Neuronal stem cell (in vitro differentiated cells): ENCODE measurements at regions not wholly inside any gene's neighbourhood (a gene's known extent, or its start where the extent isn't known, plus 50 kb on each side); places are given as distances from the start of the nearest gene placed in this dataset.

Experiments
- DNase-seq: peaks from one replicate; pipeline ENCODE4 v3.0.0-alpha.2; 2013; ENCODE audit warnings: low spot score
- H2AFZ ChIP-seq: one replicate; pipeline ENCODE4 v1.6.1; 2013; ENCODE audit warnings: mild to moderate bottlenecking, low read length, inconsistent platforms
- H2AK5ac ChIP-seq: 2 replicates; pipeline ENCODE4 v1.6.1; 2013; ENCODE audit warnings: low read depth, mild to moderate bottlenecking, inconsistent platforms, low read length, moderate library complexity, mixed read lengths
- H2BK120ac ChIP-seq: 2 replicates; pipeline ENCODE4 v1.6.1; 2013; ENCODE audit warnings: low read depth, mild to moderate bottlenecking, inconsistent platforms, low read length, moderate library complexity, mixed read lengths
- H2BK12ac ChIP-seq: one replicate; pipeline ENCODE4 v1.6.1; 2013; ENCODE audit warnings: low read length, inconsistent platforms
- H2BK15ac ChIP-seq: 2 replicates; pipeline ENCODE4 v1.6.1; 2013; ENCODE audit warnings: mild to moderate bottlenecking, low read length, inconsistent platforms, mixed read lengths
- H2BK5ac ChIP-seq: one replicate; pipeline ENCODE4 v1.6.1; 2013; ENCODE audit warnings: inconsistent platforms, mild to moderate bottlenecking, low read length, moderate library complexity
- H3K14ac ChIP-seq: one replicate; pipeline ENCODE4 v1.6.1; 2013; ENCODE audit warnings: low read length, inconsistent platforms
- H3K18ac ChIP-seq: 2 replicates; pipeline ENCODE4 v1.6.1; 2013; ENCODE audit warnings: low read length, inconsistent platforms
- H3K23ac ChIP-seq: 2 replicates; pipeline ENCODE4 v1.6.1; 2013; ENCODE audit warnings: low read depth, mild to moderate bottlenecking, mixed read lengths, low read length, inconsistent platforms; ENCODE audit not compliant: poor library complexity
- H3K27ac ChIP-seq: replicated peaks from 3 replicates; pipeline ENCODE4 v1.5.1; 2013; ENCODE audit warnings: low read length, inconsistent platforms
- H3K27me3 ChIP-seq, 3 experiments: 2 replicates each; pipeline ENCODE4 v1.6.1; 2013; ENCODE audit warnings: low read length in 3 of 3, mild to moderate bottlenecking in 2 of 3, inconsistent platforms in 1 of 3, low read depth in 1 of 3, mixed read lengths in 1 of 3, moderate library complexity in 1 of 3; ENCODE audit not compliant: control insufficient read depth in 3 of 3, insufficient read depth in 3 of 3
- H3K36me3 ChIP-seq, 2 donors: replicated peaks in 1 of 2; 2 replicates each; pipeline ENCODE4 v1.6.1; 2013; ENCODE audit warnings: low read length in 2 of 2; ENCODE audit not compliant: control insufficient read depth in 2 of 2, insufficient read depth in 2 of 2
- H3K4ac ChIP-seq: 2 replicates; pipeline ENCODE4 v1.6.1; 2013; ENCODE audit warnings: inconsistent platforms, mild to moderate bottlenecking, low read length, moderate library complexity
- H3K4me1 ChIP-seq, 2 donors: 1 replicate in 1 of 2; 2 replicates in 1 of 2; pipeline ENCODE4 v1.6.1; 2013; ENCODE audit warnings: low read length in 2 of 2, low read depth in 1 of 2; ENCODE audit not compliant: control insufficient read depth in 2 of 2, insufficient read depth in 1 of 2
- H3K4me2 ChIP-seq: one replicate; pipeline ENCODE4 v1.6.1; 2013; ENCODE audit warnings: mild to moderate bottlenecking, low read length, inconsistent platforms; ENCODE audit not compliant: insufficient read depth, poor library complexity, severe bottlenecking
- H3K4me3 ChIP-seq, 2 donors: 2 replicates each; pipeline ENCODE4 v1.5.1; 2013; ENCODE audit warnings: low read length in 2 of 2, mild to moderate bottlenecking in 2 of 2, inconsistent platforms in 1 of 2, moderate library complexity in 1 of 2
- H3K79me1 ChIP-seq: one replicate; pipeline ENCODE4 v1.6.1; 2013; ENCODE audit warnings: low read depth, mild to moderate bottlenecking, inconsistent platforms, low read length, moderate library complexity
- H3K9ac ChIP-seq: one replicate; pipeline ENCODE4 v1.6.1; 2013; ENCODE audit warnings: mild to moderate bottlenecking, low read depth, low read length, inconsistent platforms; ENCODE audit not compliant: poor library complexity
- H3K9me3 ChIP-seq, 2 donors: replicated peaks in 1 of 2; 2 replicates each; pipeline versions ENCODE3 to v1.6.1; 2013; ENCODE audit warnings: low read length in 2 of 2, mild to moderate bottlenecking in 2 of 2, inconsistent platforms in 1 of 2, low read depth in 1 of 2, mixed read lengths in 1 of 2, moderate library complexity in 1 of 2; ENCODE audit not compliant: control insufficient read depth in 2 of 2, insufficient read depth in 1 of 2
- H4K8ac ChIP-seq: one replicate; pipeline ENCODE4 v1.6.1; 2013; ENCODE audit warnings: low read depth, mild to moderate bottlenecking, inconsistent platforms, low read length, moderate library complexity
- H4K91ac ChIP-seq: one replicate; pipeline ENCODE4 v1.6.1; 2013; ENCODE audit warnings: low read length, low read depth, mild to moderate bottlenecking, inconsistent platforms; ENCODE audit not compliant: poor library complexity
- WGBS, 2 donors: extraction: QIAGEN DNeasy Blood & Tissue Kit; methylation state at CpG; one replicate each; pipeline ENCODE4 v1.1.7; 2013; ENCODE audit warnings: missing lambda C conversion rate in 2 of 2, mixed read lengths in 1 of 2; ENCODE audit not compliant: insufficient read length in 2 of 2, insufficient replicate concordance in 1 of 2; ENCODE audit errors: extremely low coverage in 2 of 2; 5-methylcytosine and 5-hydroxymethylcytosine counted together

- H2BK12ac ChIP-seq, result no peak overlapping the region
- no peak overlapping the region for H3K9ac ChIP-seq
- no peaks in the 10 kb centered on the region for H3K79me1 ChIP-seq
- no peak overlapping the region for H3K14ac ChIP-seq
- no peak overlapping the region for H3K18ac ChIP-seq
- H3K36me3 ChIP-seq, result no peaks in the 10 kb centered on the region
- no peak overlapping the region for H4K8ac ChIP-seq
- no CpG with 5 or more reads among the region's 3 CpGs for WGBS, 2 donors
- no peak overlapping the region for H4K91ac ChIP-seq
- H3K27me3 ChIP-seq, result no peaks in the 10 kb centered on the region
- no peaks in the 10 kb centered on the region for H3K9me3 ChIP-seq
- H3K4me1 ChIP-seq, result peaks cover 0 to 14% of the 10 kb centered on the region in 2 donors
- no peak overlapping the region for H2BK15ac ChIP-seq
- H3K27ac ChIP-seq, result no peak overlapping the region
- H3K4me3 ChIP-seq, result no peak overlapping the region
- no peak overlapping the region for H2AFZ ChIP-seq
- H2BK120ac ChIP-seq, result no peak overlapping the region
- H3K4ac ChIP-seq, result no peak overlapping the region
- DNase-seq, result no peak
- no peak overlapping the region for H2AK5ac ChIP-seq
- H3K23ac ChIP-seq, result no peak overlapping the region
- H2BK5ac ChIP-seq, result no peak overlapping the region
- no peak overlapping the region for H3K4me2 ChIP-seq
Observed at GRCh38 chr16:16865374-16865773, 486.4 kb downstream of the NPIPA7 start.

DNA sequence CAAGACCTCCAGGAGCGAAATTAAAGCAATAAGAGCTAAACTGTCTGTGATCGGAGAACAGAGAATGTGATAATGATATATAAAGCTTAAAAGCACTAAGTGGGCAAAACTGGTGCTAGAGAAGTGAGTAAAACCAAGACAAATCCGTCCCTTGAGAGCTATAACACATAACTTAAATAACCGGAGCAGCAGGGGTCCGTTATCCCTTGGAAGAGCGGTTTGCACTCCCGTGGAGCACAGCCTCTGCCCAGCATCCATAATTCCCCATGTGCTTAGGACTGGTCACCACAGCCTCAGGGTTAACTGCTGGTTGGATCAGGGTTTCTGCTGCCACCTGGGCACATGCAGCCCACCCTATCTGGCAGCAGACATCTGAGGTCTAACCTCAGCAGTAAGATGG is 489.0 kb downstream of the NPIPA7 start:
- no peak overlapping the region for H2BK120ac ChIP-seq
- no peak overlapping the region for H3K4ac ChIP-seq
- peak; percentile 26 for DNase-seq
- no peak overlapping the region for H3K4me2 ChIP-seq
- H3K36me3 ChIP-seq, result no peaks in the 10 kb centered on the region
- no CpG with 5 or more reads among the region's 7 CpGs for WGBS, 2 donors
- no peak overlapping the region for H4K91ac ChIP-seq
- no peak overlapping the region for H2BK12ac ChIP-seq
- H3K23ac ChIP-seq, result no peak overlapping the region
- H3K4me3 ChIP-seq, result no peak overlapping the region
- no peaks in the 10 kb centered on the region for H3K27me3 ChIP-seq
- H3K9me3 ChIP-seq, result no peaks in the 10 kb centered on the region
- no peak overlapping the region for H2AK5ac ChIP-seq
- no peak overlapping the region for H2BK5ac ChIP-seq
- H2AFZ ChIP-seq, result no peak overlapping the region
- no peak overlapping the region for H2BK15ac ChIP-seq
- no peak overlapping the region for H3K18ac ChIP-seq
- no peak overlapping the region for H3K14ac ChIP-seq
- H3K4me1 ChIP-seq, result peaks cover 0 to 14% of the 10 kb centered on the region in 2 donors
- H3K27ac ChIP-seq, result no peak overlapping the region
- no peaks in the 10 kb centered on the region for H3K79me1 ChIP-seq
- H3K9ac ChIP-seq, result no peak overlapping the region
- no peak overlapping the region for H4K8ac ChIP-seq

DNA sequence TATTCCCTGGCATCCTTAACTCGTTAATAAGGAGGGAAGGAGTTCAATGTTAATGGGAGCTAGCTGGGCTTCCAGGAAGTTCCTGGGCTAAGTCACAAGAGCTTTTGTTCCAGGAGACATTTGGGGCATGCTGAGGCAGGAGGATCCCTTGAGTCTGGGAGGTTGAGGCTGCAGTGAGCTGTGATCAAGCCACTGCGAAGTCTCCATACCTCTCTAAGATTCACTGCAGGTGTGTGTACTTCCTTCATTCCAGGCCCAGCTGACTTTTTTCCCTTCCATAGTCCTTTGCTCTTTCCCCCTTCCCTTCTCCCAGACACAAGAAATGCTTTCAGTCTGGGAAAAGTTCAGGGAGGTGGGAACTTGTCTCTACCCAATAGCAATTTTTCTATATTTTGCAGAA is 489.8 kb downstream of the NPIPA7 start:
- no peaks in the 10 kb centered on the region for H3K79me1 ChIP-seq
- H4K91ac ChIP-seq, result no peak overlapping the region
- no CpG with 5 or more reads among the region's 2 CpGs for WGBS, 2 donors
- H3K4me1 ChIP-seq, result peaks cover 0 to 11% of the 10 kb centered on the region in 2 donors
- no peak overlapping the region for H3K4me2 ChIP-seq
- no peak for DNase-seq
- H2AK5ac ChIP-seq, result no peak overlapping the region
- no peaks in the 10 kb centered on the region for H3K36me3 ChIP-seq
- no peak overlapping the region for H3K27ac ChIP-seq
- no peak overlapping the region for H2BK120ac ChIP-seq
- H3K23ac ChIP-seq, result no peak overlapping the region
- H2BK5ac ChIP-seq, result no peak overlapping the region
- H3K4me3 ChIP-seq, result no peak overlapping the region
- H2AFZ ChIP-seq, result no peak overlapping the region
- H3K18ac ChIP-seq, result no peak overlapping the region
- no peak overlapping the region for H4K8ac ChIP-seq
- no peak overlapping the region for H3K4ac ChIP-seq
- H2BK15ac ChIP-seq, result no peak overlapping the region
- H3K9ac ChIP-seq, result no peak overlapping the region
- H3K27me3 ChIP-seq, result no peaks in the 10 kb centered on the region
- H3K9me3 ChIP-seq, result no peaks in the 10 kb centered on the region
- H2BK12ac ChIP-seq, result no peak overlapping the region
- H3K14ac ChIP-seq, result no peak overlapping the region

GRCh38 chr16:16869746-16870145 is 490.8 kb downstream of the NPIPA7 start:
- no peak overlapping the region for H2AFZ ChIP-seq
- H3K4me2 ChIP-seq, result no peak overlapping the region
- H2BK120ac ChIP-seq, result no peak overlapping the region
- no peak overlapping the region for H3K4me3 ChIP-seq
- no peak for DNase-seq
- no peak overlapping the region for H4K8ac ChIP-seq
- H3K9me3 ChIP-seq, result no peaks in the 10 kb centered on the region
- no peak overlapping the region for H2AK5ac ChIP-seq
- H3K79me1 ChIP-seq, result no peaks in the 10 kb centered on the region
- no peak overlapping the region for H2BK15ac ChIP-seq
- H3K36me3 ChIP-seq, result no peaks in the 10 kb centered on the region
- H2BK12ac ChIP-seq, result no peak overlapping the region
- H3K27me3 ChIP-seq, result no peaks in the 10 kb centered on the region
- H3K14ac ChIP-seq, result no peak overlapping the region
- H2BK5ac ChIP-seq, result no peak overlapping the region
- H3K4me1 ChIP-seq, result peaks cover 0 to 11% of the 10 kb centered on the region in 2 donors
- no peak overlapping the region for H3K23ac ChIP-seq
- no peak overlapping the region for H3K9ac ChIP-seq
- WGBS, 2 donors, result no CpG with 5 or more reads among the region's 5 CpGs
- no peak overlapping the region for H3K27ac ChIP-seq
- H3K4ac ChIP-seq, result no peak overlapping the region
- H3K18ac ChIP-seq, result no peak overlapping the region
- H4K91ac ChIP-seq, result no peak overlapping the region
